ENCODE measurements at regions not wholly inside any gene's neighbourhood (a gene's known extent, or its start where the extent isn't known, plus 50 kb on each side); places are given as distances from the start of the nearest gene placed in this dataset.

GRCh38 chr6:169979873-169980432, 228.5 kb downstream of the ERMARD start:
- H3K9me3 ChIP-seq (ENCODE audit: control insufficient read depth, low read length) = no peaks in the 10 kb centered on the region
- H3K9ac ChIP-seq = no peak overlapping the region
- TF ChIP-seq CTCF (IDR thresholded peaks at IDR 0.05) = no peak
- H3K4me1 ChIP-seq = no peaks in the 10 kb centered on the region
- no peak overlapping the region for H3K4me3 ChIP-seq (ENCODE audit: low read depth, low read length)
- no peak overlapping the region for H3K4me2 ChIP-seq (ENCODE audit: low read length)
- H3K27ac ChIP-seq = no peak overlapping the region
- no peaks in the 10 kb centered on the region for H3K36me3 ChIP-seq (ENCODE audit: control insufficient read depth, insufficient read depth, low read length)
- no peaks in the 10 kb centered on the region for H3K27me3 ChIP-seq (ENCODE audit: control insufficient read depth, insufficient read depth, low read length)
- no peak overlapping the region for H2AFZ ChIP-seq
- no peaks in the 10 kb centered on the region for H3K79me2 ChIP-seq

GRCh38 chr6:169978615-169979161, 227.3 kb downstream of the ERMARD start:
- Histone ChIP-seq H3K4me2 (ENCODE audit: low read length) (no peak overlapping the region), H3K27me3 (ENCODE audit: control insufficient read depth, insufficient read depth, low read length) (no peaks in the 10 kb centered on the region), H3K79me2 (no peaks in the 10 kb centered on the region), H3K9me3 (ENCODE audit: control insufficient read depth, low read length) (no peaks in the 10 kb centered on the region), H3K9ac (no peak overlapping the region), H3K4me3 (ENCODE audit: low read depth, low read length) (no peak overlapping the region), H3K4me1 (no peaks in the 10 kb centered on the region), H3K27ac (no peak overlapping the region), H2AFZ (no peak overlapping the region), H3K36me3 (ENCODE audit: control insufficient read depth, insufficient read depth, low read length) (no peaks in the 10 kb centered on the region)
- no peak for TF ChIP-seq CTCF (IDR thresholded peaks at IDR 0.05)

GRCh38 chr6:169977434-169978265, 226.2 kb downstream of the ERMARD start:
- Histone ChIP-seq H3K9ac (no peak overlapping the region), H2AFZ (no peak overlapping the region), H3K79me2 (no peaks in the 10 kb centered on the region), H3K36me3 (ENCODE audit: control insufficient read depth, insufficient read depth, low read length) (no peaks in the 10 kb centered on the region), H3K4me2 (ENCODE audit: low read length) (no peak overlapping the region), H3K4me3 (ENCODE audit: low read depth, low read length) (no peak overlapping the region), H3K27me3 (ENCODE audit: control insufficient read depth, insufficient read depth, low read length) (no peaks in the 10 kb centered on the region), H3K4me1 (no peaks in the 10 kb centered on the region), H3K27ac (no peak overlapping the region), H3K9me3 (ENCODE audit: control insufficient read depth, low read length) (no peaks in the 10 kb centered on the region)
- no peak for TF ChIP-seq CTCF (IDR thresholded peaks at IDR 0.05)

GRCh38 chr6:169976301-169977081, 225.1 kb downstream of the ERMARD start:
- Histone ChIP-seq H3K79me2 (no peaks in the 10 kb centered on the region), H3K36me3 (ENCODE audit: control insufficient read depth, insufficient read depth, low read length) (no peaks in the 10 kb centered on the region), H3K9me3 (ENCODE audit: control insufficient read depth, low read length) (no peaks in the 10 kb centered on the region), H3K27me3 (ENCODE audit: control insufficient read depth, insufficient read depth, low read length) (no peaks in the 10 kb centered on the region), H3K4me1 (no peaks in the 10 kb centered on the region), H3K27ac (no peak overlapping the region), H2AFZ (no peak overlapping the region), H3K4me3 (ENCODE audit: low read depth, low read length) (no peak overlapping the region), H3K4me2 (ENCODE audit: low read length) (no peak overlapping the region), H3K9ac (no peak overlapping the region)
- TF ChIP-seq CTCF (IDR thresholded peaks at IDR 0.05) = no peak
